Astrocyte (in vitro differentiated cells and primary cell): ENCODE measurements at regions not wholly inside any gene's neighbourhood (a gene's known extent, or its start where the extent isn't known, plus 50 kb on each side); places are given as distances from the start of the nearest gene placed in this dataset.

Source experiments
- CTCF ChIP-seq: IDR thresholded peaks from 2 replicates; pipeline ENCODE4 v1.5.1; 2011; ENCODE audit warnings: low read depth, mild to moderate bottlenecking, inconsistent platforms, low read length, moderate library complexity; ENCODE audit not compliant: insufficient read depth
- EZH2 ChIP-seq: IDR thresholded peaks from 2 replicates; pipeline ENCODE4 v1.6.1; 2012; ENCODE audit warnings: mild to moderate bottlenecking, low read length, inconsistent platforms; ENCODE audit not compliant: insufficient read depth

GRCh38 chr10:44293306-44293778 lies 91.6 kb downstream of the CXCL12 start:
- no peak for TF ChIP-seq CTCF
- no peak for TF ChIP-seq EZH2
